CD4-positive, alpha-beta memory T cell (primary cell): ENCODE measurements at regions not wholly inside any gene's neighbourhood (a gene's known extent, or its start where the extent isn't known, plus 50 kb on each side); places are given as distances from the start of the nearest gene placed in this dataset.

Experiments
- CTCF ChIA-PET: fragments of 350-600 bp; sonication (Branson Sonifier 250); formaldehyde crosslinking; loops from one replicate; lab custom pipeline; 2021; ENCODE audit warnings: inconsistent platforms; ENCODE audit not compliant: partially characterized antibody; lab: Charles Lee
- POLR2A ChIA-PET: fragments of 350-600 bp; sonication (Branson Sonifier 250); formaldehyde crosslinking; loops from one replicate; lab custom pipeline; 2021; ENCODE audit not compliant: partially characterized antibody; lab: Charles Lee
- DNase-seq, 5 donors: peaks; one replicate each; pipeline versions ENCODE4 v3.0.0 to v3.0.0-alpha.2; 2020 to 2022; ENCODE audit warnings: mixed read lengths in 1 of 5
- H3K27ac ChIP-seq: one replicate; pipeline ENCODE4 v1.7.0; 2013; ENCODE audit warnings: low read depth, low read length
- H3K27me3 ChIP-seq: 2 replicates; pipeline ENCODE4 v1.7.0; 2013; ENCODE audit warnings: mild to moderate bottlenecking, low read length, moderate library complexity; ENCODE audit not compliant: insufficient read depth
- H3K36me3 ChIP-seq: 2 replicates; pipeline ENCODE4 v1.7.0; 2013; ENCODE audit warnings: mild to moderate bottlenecking, low read length, moderate library complexity; ENCODE audit not compliant: insufficient read depth
- H3K4me1 ChIP-seq: 2 replicates; pipeline ENCODE4 v1.7.0; 2013; ENCODE audit warnings: mild to moderate bottlenecking, low read length, moderate library complexity; ENCODE audit not compliant: insufficient read depth
- H3K4me3 ChIP-seq, 2 donors: one replicate each; pipeline ENCODE4 v1.7.0; 2013; ENCODE audit warnings: low read length in 2 of 2, mild to moderate bottlenecking in 1 of 2
- H3K9me3 ChIP-seq, 2 donors: one replicate each; pipeline ENCODE4 v1.7.0; 2013; ENCODE audit warnings: low read length in 2 of 2, control low read depth in 1 of 2; ENCODE audit not compliant: control insufficient read depth in 1 of 2
- H3K27ac Mint-ChIP-seq, 7 donors: one replicate each; pipeline ENCODE4 v1.8.0; 2020 to 2021; ENCODE audit warnings: mixed read lengths in 7 of 7, mild to moderate bottlenecking in 6 of 7, inconsistent platforms in 3 of 7, moderate library complexity in 3 of 7
- H3K27me3 Mint-ChIP-seq, 2 donors: one replicate each; pipeline ENCODE4 v1.8.0; 2020 to 2021; ENCODE audit warnings: mixed read lengths in 2 of 2
- H3K36me3 Mint-ChIP-seq, 2 donors: one replicate each; pipeline ENCODE4 v1.8.0; 2020 to 2021; ENCODE audit warnings: mixed read lengths in 2 of 2, inconsistent platforms in 1 of 2, mild to moderate bottlenecking in 1 of 2
- H3K4me1 Mint-ChIP-seq, 4 donors: one replicate each; pipeline ENCODE4 v1.8.0; 2020 to 2021; ENCODE audit warnings: mixed read lengths in 4 of 4, mild to moderate bottlenecking in 1 of 4
- H3K4me3 Mint-ChIP-seq, 8 donors: one replicate each; pipeline ENCODE4 v1.8.0; 2020 to 2021; ENCODE audit warnings: mixed read lengths in 8 of 8, mild to moderate bottlenecking in 7 of 8, moderate library complexity in 6 of 8, inconsistent platforms in 3 of 8
- H3K9me3 Mint-ChIP-seq, 8 donors: one replicate each; pipeline ENCODE4 v1.8.0; 2020 to 2021; ENCODE audit warnings: mixed read lengths in 8 of 8, mild to moderate bottlenecking in 5 of 8, inconsistent platforms in 3 of 8, moderate library complexity in 1 of 8
- intact Hi-C: fragments of 100-400 bp; cut with micrococcal nuclease; formaldehyde crosslinking; loops from one replicate; pipeline ENCODE4 v1.15.1; 2023

- H3K27ac ChIP-seq = no peak overlapping the region
- H3K4me3 ChIP-seq = no peak overlapping the region
- intact Hi-C loops = no loop called here
- Mint-ChIP-seq H3K9me3 (no peaks in the 10 kb centered on the region), H3K4me1 (no peaks in the 10 kb centered on the region), H3K27ac (no peak overlapping the region), H3K36me3 (no peaks in the 10 kb centered on the region), H3K4me3 (no peak overlapping the region), H3K27me3 (no peaks in the 10 kb centered on the region)
- DNase-seq = no peak
- no peaks in the 10 kb centered on the region for H3K36me3 ChIP-seq
- no peaks in the 10 kb centered on the region for H3K4me1 ChIP-seq
- no peaks in the 10 kb centered on the region for H3K27me3 ChIP-seq
- no peaks in the 10 kb centered on the region for H3K9me3 ChIP-seq
- ChIA-PET CTCF (interaction anchor here (1.5 kb wide), 1 partner anchor 8 kb away, joined by 3 read pairs; no protein-coding TSS in a partner anchor), POLR2A (no interaction called here)
Observed at GRCh38 chr2:143953451-143954030, 566.4 kb downstream of the ZEB2 start.

- Mint-ChIP-seq H3K4me1 (no peaks in the 10 kb centered on the region), H3K36me3 (peaks cover 0 to 2% of the 10 kb centered on the region in 2 donors), H3K27me3 (no peaks in the 10 kb centered on the region), H3K9me3 (no peaks in the 10 kb centered on the region), H3K4me3 (no peak overlapping the region), H3K27ac (no peak overlapping the region)
- no peak overlapping the region for H3K27ac ChIP-seq
- no peaks in the 10 kb centered on the region for H3K27me3 ChIP-seq
- H3K9me3 ChIP-seq = no peaks in the 10 kb centered on the region
- CTCF ChIA-PET = no interaction called here
- POLR2A ChIA-PET = no interaction called here
- no peaks in the 10 kb centered on the region for H3K4me1 ChIP-seq
- intact Hi-C loops = no loop called here
- no peaks in the 10 kb centered on the region for H3K36me3 ChIP-seq
- no peak for DNase-seq
- H3K4me3 ChIP-seq = no peak overlapping the region
Observed at GRCh38 chr2:143952536-143952935, 567.4 kb downstream of the ZEB2 start.

GRCh38 chr2:143950704-143951103 is 569.2 kb downstream of the ZEB2 start:
- intact Hi-C loops = no loop called here
- no peaks in the 10 kb centered on the region for H3K4me1 Mint-ChIP-seq
- no peaks in the 10 kb centered on the region for H3K9me3 Mint-ChIP-seq
- no peaks in the 10 kb centered on the region for H3K27me3 ChIP-seq
- ChIA-PET CTCF (no interaction called here), POLR2A (no interaction called here)
- no peaks in the 10 kb centered on the region for H3K36me3 ChIP-seq
- no peak overlapping the region for H3K4me3 ChIP-seq
- H3K4me3 Mint-ChIP-seq = no peak overlapping the region
- H3K9me3 ChIP-seq = no peaks in the 10 kb centered on the region
- DNase-seq = no peak
- no peak overlapping the region for H3K27ac Mint-ChIP-seq
- peaks cover 1 to 19% of the 10 kb centered on the region in 2 donors for H3K36me3 Mint-ChIP-seq
- H3K4me1 ChIP-seq = no peaks in the 10 kb centered on the region
- no peak overlapping the region for H3K27ac ChIP-seq
- no peaks in the 10 kb centered on the region for H3K27me3 Mint-ChIP-seq

DNA sequence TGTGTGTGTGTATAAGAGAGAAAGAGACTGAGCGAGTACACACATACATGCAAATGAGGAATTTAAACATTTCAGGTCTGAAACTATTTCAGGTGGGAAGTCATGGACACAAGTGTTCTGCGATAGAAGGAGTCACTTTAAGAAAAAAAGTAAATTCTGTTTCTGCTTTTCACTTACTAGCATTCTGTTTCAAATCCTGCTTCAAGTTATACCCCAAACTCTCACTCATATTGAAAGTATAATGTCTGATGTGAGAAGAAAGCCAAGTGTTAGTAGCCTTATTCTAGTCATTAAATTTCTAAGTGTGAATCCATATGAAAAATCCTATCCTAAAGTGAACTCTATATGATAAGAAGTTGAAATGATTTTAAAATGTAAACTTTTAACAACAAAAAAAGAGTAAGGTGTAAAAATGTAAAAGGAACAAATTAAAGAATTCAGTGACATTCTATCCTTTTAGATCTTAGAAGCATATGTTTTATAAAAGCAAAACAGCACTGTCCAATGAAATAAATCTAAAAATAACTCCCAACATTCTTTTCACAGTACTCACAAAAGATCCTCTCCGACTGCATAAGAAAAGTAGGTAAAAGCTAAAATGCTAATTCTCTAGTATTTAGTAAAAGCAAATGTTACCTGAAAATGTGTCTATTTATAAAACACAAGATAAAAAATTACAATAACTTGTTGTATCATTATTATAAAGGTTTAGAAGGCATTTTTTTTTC is 570.6 kb downstream of the ZEB2 start:
- ChIA-PET CTCF (no interaction called here), POLR2A (no interaction called here)
- Mint-ChIP-seq H3K36me3 (peaks cover 1 to 29% of the 10 kb centered on the region in 2 donors), H3K9me3 (no peaks in the 10 kb centered on the region), H3K4me1 (no peaks in the 10 kb centered on the region), H3K27me3 (no peaks in the 10 kb centered on the region), H3K4me3 (no peak overlapping the region), H3K27ac (no peak overlapping the region)
- Histone ChIP-seq H3K4me1 (no peaks in the 10 kb centered on the region), H3K9me3 (no peaks in the 10 kb centered on the region), H3K36me3 (no peaks in the 10 kb centered on the region), H3K27me3 (no peaks in the 10 kb centered on the region), H3K27ac (no peak overlapping the region), H3K4me3 (no peak overlapping the region)
- intact Hi-C loops = no loop called here
- no peak for DNase-seq

DNA sequence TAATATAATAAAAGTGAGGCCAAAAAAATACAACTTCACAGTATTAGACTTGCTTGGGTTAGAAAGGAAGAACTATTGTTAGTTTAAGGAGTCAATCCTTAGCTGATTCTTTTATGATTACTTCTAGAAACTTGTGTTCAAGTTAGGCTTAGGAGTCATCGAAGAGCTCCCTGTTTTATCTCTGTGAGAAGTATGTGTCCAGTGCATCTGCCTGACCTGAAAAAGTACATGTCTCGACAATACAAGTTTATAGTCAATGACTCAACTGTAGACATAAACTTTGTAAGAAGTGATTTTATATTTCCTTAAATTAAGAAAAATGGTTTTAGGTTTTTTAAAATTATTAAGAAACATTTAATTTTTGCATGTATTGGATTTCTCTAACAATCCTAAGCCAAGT is 571.2 kb downstream of the ZEB2 start:
- no peak for DNase-seq
- Histone ChIP-seq H3K4me1 (no peaks in the 10 kb centered on the region), H3K4me3 (no peak overlapping the region), H3K27ac (no peak overlapping the region), H3K9me3 (no peaks in the 10 kb centered on the region), H3K27me3 (no peaks in the 10 kb centered on the region), H3K36me3 (no peaks in the 10 kb centered on the region)
- H3K27me3 Mint-ChIP-seq = no peaks in the 10 kb centered on the region
- no peak overlapping the region for H3K4me3 Mint-ChIP-seq
- intact Hi-C loops = no loop called here
- H3K9me3 Mint-ChIP-seq = no peaks in the 10 kb centered on the region
- CTCF ChIA-PET = no interaction called here
- peaks cover 1 to 29% of the 10 kb centered on the region in 2 donors for H3K36me3 Mint-ChIP-seq
- POLR2A ChIA-PET = no interaction called here
- H3K27ac Mint-ChIP-seq = no peak overlapping the region
- H3K4me1 Mint-ChIP-seq = no peaks in the 10 kb centered on the region

GRCh38 chr2:143946436-143947391 is 573.2 kb downstream of the ZEB2 start:
- no peak overlapping the region for H3K4me3 ChIP-seq
- no peaks in the 10 kb centered on the region for H3K36me3 ChIP-seq
- H3K27ac ChIP-seq = no peak overlapping the region
- CTCF ChIA-PET = no interaction called here
- H3K4me3 Mint-ChIP-seq = no peak overlapping the region
- H3K27me3 Mint-ChIP-seq = no peaks in the 10 kb centered on the region
- DNase-seq = no peak
- no peaks in the 10 kb centered on the region for H3K4me1 Mint-ChIP-seq
- intact Hi-C loops = no loop called here
- no peaks in the 10 kb centered on the region for H3K9me3 Mint-ChIP-seq
- no peaks in the 10 kb centered on the region for H3K4me1 ChIP-seq
- no peaks in the 10 kb centered on the region for H3K27me3 ChIP-seq
- H3K27ac Mint-ChIP-seq = no peak overlapping the region
- POLR2A ChIA-PET = no interaction called here
- H3K36me3 Mint-ChIP-seq = peaks cover 1 to 39% of the 10 kb centered on the region in 2 donors
- no peaks in the 10 kb centered on the region for H3K9me3 ChIP-seq

- H3K27me3 ChIP-seq = peaks cover 4% of the 10 kb centered on the region
- no peaks in the 10 kb centered on the region for H3K9me3 ChIP-seq
- Mint-ChIP-seq H3K4me3 (no peak overlapping the region), H3K9me3 (no peaks in the 10 kb centered on the region), H3K27me3 (peaks cover 5 to 18% of the 10 kb centered on the region in 2 donors), H3K4me1 (peaks cover 1 to 10% (median 6%) of the 10 kb centered on the region in 4 donors), H3K36me3 (peaks cover 1 to 44% of the 10 kb centered on the region in 2 donors), H3K27ac (no peak overlapping the region)
- H3K36me3 ChIP-seq = no peaks in the 10 kb centered on the region
- ChIA-PET POLR2A (no interaction called here), CTCF (interaction anchor here (1.3 kb wide), 1 partner anchor 9 kb away, joined by 3 read pairs; no protein-coding TSS in a partner anchor)
- H3K4me1 ChIP-seq = peaks cover 4% of the 10 kb centered on the region
- no peak overlapping the region for H3K4me3 ChIP-seq
- intact Hi-C loops = no loop called here
- H3K27ac ChIP-seq = no peak overlapping the region
- no peak for DNase-seq
Observed at GRCh38 chr2:143942486-143942885, 577.4 kb downstream of the ZEB2 start.
